GM21381 (cell line): ENCODE measurements at regions not wholly inside any gene's neighbourhood (a gene's known extent, or its start where the extent isn't known, plus 50 kb on each side); places are given as distances from the start of the nearest gene placed in this dataset.

Experiments used
- ATAC-seq: cut with Tn5 transposase; IDR thresholded peaks from one replicate; pipeline ENCODE4 v1.9.1; 2021; ENCODE audit warnings: mild to moderate bottlenecking, moderate library complexity; ENCODE audit not compliant: unreplicated experiment

DNA sequence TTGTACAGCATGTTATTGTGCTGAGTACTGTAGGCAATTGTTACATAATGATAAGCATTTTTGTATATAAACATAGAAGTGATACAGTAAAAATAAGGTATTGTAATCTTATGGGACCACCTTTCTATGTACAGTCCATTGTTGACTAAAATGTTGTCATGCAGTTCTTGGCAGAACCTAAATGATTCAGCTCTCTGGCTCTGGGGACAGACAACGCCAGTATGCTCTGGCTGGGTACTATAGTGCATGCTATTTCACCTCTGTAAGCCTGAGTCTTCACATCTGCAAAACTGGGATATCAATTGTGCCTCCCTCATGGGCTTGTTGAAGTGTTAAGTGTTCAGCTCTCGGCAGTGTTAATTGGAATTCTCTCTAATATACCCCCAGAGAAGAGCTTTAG is 674.3 kb downstream of the INHBA start:
- no peak for ATAC-seq

DNA sequence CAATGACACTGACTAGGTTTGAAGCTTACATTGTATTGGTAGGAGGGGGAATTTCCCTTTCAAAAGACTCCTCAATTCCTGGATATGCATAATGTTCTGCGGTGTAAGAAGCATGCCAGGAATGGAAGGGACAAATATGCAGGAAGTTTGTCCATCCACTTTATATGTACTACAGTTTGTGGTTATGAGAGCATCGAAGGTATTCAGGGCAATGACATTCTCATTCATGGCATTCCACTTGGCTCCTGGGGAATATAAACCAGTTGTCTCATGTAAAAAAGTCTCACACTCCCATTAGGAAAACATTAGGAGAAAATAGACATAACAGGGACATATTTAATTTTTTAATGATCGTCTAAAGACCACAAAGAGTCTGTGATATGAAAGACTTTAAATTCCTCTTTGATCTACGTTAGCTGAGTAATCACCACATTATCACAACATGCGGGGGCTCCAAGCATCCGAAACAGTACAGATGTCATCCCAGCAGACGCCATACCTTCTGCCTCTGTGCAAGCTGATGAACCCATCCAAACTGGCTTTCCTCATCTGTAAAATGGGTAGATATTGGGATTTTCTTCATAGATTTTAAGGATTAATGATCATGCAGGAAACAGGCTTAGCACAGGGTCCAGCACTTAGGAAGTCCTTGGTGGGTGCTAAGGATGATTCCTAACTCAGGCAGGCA is 675.3 kb downstream of the INHBA start:
- ATAC-seq = no peak

DNA sequence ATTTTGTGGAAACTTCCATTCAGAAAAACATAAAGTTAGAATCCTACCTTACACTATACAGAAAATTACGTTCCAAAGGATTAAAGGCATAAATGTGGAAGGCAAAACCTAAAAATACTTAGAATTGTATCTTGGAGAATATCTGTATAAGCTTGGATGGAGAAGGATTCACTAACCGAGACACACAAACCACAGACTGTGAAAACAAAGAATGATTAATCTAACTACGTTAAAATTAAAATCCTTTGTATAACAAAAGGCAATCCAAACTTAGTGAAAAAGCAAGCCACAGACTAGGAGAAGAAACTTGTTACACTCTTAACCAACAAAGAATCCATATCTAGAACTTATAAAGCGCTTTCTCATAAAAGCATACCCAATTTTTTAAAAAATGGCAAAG is 678.8 kb downstream of the INHBA start:
- no peak for ATAC-seq

DNA sequence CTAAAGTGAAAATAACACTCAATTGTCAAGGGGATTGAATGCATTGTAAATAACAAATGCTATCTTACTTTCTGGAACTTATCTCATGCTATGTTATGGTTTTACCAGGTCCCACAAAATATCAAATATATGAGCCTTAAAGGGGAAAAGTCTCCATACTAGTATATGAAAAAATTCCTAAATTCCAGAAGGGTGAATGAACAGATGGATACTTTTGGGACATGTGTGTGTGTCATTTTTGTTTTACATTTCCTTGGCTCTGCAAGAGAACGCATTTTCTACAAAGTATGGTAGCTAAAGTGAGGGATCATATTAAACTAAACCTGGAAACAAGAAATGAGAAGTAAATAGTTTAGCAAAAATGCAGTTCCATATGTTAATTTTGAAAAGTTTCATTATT is 682.8 kb downstream of the INHBA start:
- no peak for ATAC-seq

DNA sequence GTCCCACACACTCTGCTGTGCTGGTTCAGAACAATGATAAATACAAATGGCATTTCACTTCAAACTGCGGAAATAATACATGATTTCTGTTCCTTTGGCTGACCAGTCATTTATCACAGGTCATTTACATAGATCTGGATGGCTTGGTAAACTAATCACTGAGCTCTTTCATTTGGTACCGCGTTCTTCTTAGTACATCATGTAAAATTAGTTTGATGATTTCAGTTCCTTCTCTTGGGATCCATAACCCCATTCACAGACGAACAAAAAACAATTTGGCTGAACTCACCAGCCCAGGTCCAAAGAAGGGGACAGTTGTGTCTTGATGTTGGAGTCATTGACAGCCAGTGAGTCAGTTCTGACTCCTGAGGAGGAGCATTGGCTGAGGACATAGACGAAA is 689.8 kb downstream of the INHBA start:
- ATAC-seq = no peak

DNA sequence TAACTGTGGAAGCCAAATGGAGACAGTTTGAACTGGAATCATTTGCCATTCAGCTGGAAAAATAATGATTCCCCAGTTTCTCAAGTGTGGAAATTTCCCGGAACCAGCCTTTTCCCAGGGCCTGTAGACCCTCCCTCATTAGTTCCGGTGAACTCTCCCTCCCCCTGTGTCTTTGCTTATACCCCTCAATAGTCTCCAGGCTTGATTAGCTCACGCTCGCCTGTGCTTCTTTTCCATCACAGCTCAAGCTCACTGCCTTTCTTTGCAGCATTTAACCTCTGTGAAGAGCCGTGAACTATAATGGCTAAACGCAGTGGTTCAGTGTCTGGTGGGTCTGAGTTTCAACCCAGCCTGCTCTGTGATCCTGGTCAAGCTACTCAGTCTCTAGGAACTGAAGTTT is 690.8 kb downstream of the INHBA start:
- no peak for ATAC-seq

DNA sequence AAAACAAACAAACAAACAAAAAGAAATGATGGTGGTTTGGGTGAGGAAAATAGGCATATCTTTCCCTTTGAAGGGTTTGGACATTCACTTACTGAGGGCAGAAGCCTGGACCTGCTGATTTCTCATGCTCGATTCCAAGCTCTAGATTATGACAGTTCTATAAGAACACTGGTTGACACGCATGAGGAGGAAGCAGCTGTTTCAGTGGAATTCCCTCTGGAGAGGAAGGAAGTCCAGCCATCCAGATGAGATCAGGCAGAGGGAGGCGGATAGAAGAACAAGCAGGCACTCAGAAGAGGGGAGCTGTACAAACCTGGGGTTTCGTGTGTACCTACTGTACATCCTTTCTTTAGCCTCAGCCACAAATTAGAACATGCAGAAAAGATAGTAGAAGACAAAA is 691.9 kb downstream of the INHBA start:
- ATAC-seq = no peak

DNA sequence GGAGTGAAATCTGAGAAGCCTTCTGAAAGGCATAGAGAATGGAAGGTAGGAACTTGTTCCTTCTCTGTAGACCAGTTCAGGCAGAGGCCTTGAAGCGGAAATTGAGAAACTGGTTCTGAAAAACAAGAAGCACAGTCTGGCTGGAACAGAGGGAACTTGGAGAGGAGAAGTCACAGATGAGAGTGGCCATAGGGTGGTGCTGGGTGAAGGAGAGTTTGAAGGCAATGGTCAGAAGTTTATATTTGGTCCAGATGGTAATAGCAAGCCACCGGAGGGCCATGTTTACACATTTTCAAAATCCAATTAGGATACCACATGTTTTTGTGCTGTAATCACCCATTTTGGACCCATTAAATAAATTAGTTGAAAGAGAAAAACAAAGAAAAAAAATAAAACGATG is 692.5 kb downstream of the INHBA start:
- ATAC-seq = no peak

DNA sequence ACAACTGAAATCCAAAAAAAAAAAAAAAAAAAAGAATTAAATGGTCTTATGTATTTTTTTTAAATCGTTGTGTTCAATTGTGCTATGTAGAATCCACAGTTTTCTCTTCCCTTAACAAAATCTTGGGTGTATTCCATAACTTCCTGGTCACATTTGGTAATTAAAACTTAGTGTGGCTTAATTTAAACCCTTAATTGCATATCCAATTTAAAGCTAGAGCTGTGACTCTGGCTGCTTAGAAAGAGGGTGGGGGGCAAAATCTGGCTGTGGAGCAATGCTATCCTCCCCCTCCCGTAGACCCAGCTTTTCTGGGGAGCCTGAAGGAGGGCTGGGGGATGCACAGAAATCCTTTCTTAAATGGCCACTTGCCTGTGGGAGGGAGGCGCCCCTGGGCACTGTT is 695.1 kb downstream of the INHBA start:
- no peak for ATAC-seq

DNA sequence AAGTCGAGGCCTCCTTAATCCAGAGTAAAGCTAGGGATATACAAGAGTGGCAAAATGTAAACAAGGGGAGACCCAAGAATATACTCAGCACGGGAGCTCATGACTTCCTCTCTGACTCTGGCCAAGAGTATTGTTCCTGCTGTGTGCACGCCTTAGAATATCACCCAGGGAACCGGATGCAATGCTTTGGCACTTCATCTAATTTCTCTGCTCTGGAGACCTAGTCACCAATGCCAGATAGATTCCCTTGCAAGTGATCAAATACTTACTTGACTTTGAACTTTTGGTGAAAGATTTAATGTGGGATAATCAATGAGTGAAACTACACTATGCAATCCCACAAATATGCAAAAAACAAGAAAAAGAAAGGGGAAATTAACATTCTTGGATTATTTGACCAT is 695.5 kb downstream of the INHBA start:
- no peak for ATAC-seq

DNA sequence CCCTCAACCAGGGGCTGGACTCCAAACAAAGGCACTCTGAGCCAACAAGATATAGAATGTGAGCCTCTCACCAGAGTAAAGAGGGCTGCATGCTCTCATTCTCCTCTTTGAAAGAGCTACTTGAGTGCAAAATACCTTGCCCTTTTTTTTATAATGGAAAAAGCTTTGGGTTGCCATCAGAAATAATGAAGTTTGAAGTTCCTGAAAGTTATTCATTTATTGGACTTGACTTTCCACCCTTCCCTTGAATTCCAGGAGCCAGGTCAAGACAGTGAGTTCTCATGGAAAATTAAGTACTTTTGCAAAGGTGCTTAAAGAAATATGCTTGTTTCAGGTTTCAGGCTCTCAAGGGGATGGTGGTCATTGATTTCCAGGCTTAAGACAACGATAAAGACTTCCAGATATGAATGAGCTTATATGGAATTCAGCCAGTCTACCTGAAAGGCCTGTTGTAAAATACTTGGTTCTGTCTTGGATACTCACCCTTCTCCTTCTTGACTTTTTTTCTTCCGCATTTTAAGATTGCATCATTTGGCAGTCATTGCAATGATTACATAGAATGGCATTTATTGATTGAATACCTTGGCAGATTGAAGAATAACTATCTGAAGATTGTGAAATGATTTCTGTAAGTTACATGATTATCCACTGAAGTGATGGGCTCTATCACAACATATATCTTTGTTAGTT is 696.4 kb downstream of the INHBA start:
- ATAC-seq = no peak

DNA sequence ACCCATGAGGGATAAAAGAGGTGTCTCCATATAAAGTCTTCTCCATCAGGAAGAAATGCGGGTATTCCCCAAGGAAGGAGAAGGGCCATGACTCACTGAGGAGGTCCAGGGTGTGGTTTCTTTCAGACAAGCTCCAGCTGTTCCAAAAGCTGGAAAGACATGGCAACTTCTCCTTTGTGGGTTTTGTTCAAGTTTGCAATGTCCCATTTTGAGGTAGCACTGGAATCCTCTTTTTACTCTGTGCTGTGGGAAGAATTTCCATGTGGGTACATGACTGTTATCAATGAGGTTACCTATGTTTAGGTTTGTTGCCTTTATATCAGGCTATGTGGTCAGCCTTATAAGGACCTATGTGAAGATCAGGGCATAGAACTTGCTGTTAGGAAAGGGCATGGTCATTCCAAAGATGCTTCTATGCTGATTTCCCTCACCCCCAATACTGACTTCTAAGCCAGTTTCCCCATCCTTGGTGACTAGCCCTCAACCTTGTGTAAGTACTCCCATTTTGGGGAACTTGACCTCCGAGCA is 697.5 kb downstream of the INHBA start:
- no peak for ATAC-seq

DNA sequence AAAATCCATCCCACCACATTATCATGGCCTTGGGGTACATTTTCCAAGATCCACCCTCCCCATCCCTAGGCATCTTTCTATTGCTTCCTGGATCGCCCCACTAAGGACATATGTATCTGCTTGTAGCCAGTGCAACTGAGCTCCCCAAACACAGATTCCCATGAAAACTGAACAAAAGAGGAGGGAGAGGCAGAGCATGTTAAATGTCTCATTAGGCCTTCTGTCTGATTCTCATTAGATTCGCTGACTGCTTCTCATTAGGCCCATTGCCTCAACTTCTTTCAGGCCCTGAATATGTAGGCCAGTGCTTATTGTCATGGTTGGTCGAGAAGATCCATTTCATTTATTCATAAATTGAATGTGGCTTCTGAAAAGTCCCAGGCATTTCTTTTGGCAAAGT is 698.9 kb downstream of the INHBA start:
- no peak for ATAC-seq

DNA sequence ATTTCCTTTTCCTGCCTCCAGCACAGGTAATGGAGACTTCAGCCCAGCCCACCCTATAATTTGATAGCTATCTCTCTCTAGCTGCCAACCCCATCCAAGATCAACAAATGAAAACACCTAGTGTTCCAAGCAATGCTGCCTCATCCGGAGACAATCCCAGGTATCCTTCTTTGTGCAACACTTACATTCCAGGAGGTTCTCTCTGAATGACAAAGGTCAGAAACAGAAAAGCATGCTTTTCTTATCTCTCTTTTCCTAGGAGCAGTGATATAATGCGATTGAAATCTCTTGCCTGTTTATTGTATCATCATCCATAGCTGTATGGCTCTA is 699.3 kb downstream of the INHBA start:
- no peak for ATAC-seq

DNA sequence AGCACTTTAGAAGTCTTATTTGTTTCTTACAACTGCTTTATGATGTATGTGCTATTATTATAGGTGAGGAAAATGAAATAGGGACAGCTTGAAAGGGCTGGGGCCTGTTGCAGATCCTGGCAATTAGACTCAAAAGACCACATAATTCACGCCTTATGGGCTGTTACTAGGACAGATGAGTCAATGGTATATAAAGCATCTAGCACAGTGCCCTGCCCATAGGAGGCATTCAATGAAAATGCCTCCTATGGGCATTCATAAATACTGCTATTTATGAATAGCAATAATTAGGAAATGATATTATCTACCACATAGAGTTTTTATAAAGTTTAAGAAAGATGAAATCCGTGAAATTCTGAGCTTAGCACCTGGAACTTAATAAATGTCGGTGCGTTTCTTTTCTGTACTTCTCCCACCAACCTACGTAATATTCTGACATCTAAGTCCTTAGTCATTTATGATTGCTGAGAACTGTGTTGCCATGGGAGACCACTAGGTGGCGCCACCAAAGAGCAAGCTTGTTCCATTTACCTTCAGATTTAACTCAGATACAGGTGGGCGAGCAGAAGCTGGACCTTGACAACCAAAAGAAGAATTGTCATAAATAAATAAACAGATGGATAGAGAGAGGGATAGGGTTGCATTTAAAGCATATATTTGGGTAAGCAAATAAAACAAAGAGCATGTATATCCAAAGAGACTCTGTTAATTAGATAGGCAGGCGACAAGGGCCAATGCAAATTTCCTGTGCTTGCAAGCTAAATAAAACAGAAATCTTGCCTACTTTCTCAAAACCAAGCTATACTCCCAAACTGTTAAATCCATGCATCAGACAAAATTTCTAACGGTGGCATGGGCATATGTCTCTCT is 699.9 kb downstream of the INHBA start:
- no peak for ATAC-seq

DNA sequence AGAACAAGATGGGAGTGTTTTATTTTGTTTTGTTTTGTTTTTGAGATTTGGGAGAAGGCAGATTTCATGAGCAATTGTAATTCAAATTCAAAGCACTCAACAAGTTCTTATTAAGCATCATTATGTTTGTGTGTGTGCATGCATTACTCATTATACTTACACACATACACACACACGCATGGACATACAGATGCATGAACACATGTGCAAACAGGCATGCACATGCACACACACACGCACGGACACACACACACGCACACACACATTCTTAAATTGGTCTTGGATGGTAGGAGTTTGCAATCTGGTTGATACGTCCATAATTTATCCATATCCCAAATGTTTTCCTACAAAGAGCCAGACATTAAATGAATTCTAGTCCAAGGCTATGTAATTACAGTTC is 702.8 kb downstream of the INHBA start:
- ATAC-seq = no peak

DNA sequence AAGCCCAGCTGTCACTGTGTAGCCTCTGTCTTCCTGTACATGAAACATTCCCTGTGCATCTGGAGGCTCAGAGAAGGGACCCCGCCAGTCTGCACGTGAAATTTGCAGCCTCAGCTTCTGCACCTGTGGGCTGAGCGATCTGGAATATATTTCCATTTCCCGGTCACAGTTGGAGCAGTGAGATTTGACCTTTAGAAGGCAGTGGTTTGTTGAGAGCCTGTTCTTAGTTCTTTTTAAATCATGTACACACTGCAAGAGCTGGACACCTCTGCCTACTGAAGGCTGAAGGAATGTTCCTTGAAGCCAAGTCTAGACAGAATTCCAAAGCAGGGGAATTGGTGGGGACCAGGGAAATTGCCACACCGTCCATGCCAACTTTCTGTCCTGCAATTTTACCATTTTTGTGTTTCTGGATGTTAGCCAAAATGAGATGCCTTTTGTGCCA is 706.6 kb downstream of the INHBA start:
- ATAC-seq = no peak

DNA sequence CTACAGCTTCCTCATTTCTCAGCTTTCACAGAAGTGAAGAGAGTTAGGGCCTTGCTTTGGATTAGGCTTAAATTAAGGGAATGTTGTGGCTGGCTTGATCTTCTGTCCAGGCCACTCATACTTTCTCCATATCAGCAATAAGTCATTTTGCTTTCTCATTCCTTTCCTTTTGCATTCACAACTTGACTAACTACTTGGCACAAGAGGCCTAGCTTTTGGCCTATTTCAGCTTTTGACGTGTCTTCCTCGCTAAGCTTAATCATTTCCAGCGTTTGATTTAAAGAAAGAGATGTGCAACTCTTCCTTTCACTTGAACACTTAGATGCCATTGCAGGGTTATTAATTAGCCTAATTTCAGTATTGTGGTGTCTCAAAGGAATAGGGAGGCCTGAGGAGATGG is 712.0 kb downstream of the INHBA start:
- ATAC-seq = no peak

DNA sequence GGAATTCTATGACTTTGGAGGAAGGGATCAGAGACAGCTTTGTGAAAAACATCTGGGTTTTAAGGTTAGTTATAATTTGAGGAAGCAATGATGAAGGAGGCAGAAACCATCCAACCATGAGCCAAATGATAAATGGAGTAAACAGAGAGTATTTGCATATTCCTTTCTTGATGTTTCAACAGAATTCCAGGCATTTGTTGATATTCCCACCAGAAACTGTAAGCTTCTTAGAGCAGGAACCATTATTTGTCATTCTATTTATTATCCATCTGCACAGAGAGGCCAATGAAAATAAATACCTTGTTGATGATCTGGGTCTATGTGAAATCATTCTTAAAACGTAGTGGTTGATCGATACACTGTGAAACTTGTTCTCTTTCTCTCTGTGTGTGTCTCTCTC is 715.3 kb downstream of the INHBA start:
- no peak for ATAC-seq

DNA sequence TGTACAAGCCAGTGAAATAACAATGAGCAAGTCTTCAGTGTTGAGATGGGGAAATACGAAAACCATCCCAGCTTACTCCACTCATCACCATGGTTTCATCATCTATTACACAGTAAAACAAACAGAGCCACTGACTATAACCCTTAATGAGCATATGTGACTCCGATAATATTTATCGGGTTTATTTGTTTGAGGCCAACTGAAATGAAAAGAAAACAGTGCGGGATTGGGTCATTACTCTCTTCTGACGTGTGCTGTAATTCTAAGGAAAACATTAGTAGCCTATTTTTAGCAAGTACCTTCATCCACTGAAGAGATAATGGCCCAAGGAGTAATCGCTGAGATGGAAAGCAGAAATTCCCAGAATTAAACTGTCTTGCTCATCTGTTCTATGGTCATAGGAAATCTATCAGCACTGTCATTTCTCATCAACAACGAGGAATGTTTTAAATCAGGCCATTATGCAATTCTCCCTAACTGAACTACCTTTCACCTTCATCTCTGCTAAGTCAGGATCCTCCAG is 716.5 kb downstream of the INHBA start:
- no peak for ATAC-seq

DNA sequence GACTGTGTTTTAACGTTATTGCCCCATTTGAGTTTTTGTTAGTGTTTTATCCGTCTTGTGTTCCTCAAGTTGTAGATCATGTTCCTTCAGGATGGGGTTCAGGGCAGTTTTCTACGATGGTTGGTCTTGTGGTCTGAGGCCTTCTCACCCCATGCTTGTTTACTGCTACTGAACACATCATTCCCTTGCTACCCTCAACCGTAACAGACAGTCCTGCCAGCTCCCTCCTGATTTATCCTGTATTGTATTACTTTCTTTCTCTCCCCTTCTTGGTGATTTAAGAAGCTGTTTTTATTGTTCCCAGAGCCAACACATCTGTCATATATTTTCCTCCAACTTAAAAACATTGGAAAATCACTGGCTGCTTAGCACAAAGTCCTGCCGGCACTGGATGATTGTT is 719.8 kb downstream of the INHBA start:
- ATAC-seq = no peak

DNA sequence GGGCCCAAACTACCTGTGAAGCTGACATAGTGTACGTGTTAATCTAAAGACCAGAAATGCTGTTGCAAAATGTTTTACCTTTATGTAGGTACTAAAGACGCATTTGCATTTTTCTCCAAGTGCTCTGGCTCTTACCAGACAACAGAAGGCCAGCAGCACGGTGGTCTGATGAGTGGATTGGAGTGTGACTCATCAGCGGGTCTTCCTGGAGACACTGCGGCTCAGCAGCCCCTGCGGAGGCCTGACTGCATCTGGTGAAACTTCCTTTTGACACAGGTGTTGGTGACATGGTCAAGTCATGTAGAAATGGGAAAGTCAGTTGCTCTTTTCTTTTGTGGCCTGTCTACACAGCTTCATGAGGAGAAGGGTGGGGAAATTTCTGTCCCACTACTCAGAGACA is 723.6 kb downstream of the INHBA start:
- no peak for ATAC-seq
